MM.1S (cell line): ENCODE measurements at regions not wholly inside any gene's neighbourhood (a gene's known extent, or its start where the extent isn't known, plus 50 kb on each side); places are given as distances from the start of the nearest gene placed in this dataset.

Source experiments
- DNase-seq: peaks from one replicate; pipeline ENCODE4 v3.0.0-alpha.2; 2015
- H2AFZ ChIP-seq: fragments of 300-600 bp; sonication (generic); 2 replicates; pipeline ENCODE4 v1.6.0; 2016; ENCODE audit warnings: antibody characterized with exemption, low read length
- H3F3A ChIP-seq: fragments of 300-600 bp; sonication (generic); 2 replicates; pipeline ENCODE4 v1.6.1; 2016; ENCODE audit warnings: mild to moderate bottlenecking, antibody characterized with exemption, low read length, moderate library complexity, mixed read lengths; ENCODE audit not compliant: insufficient read depth
- H3K27ac ChIP-seq: fragments of 300-600 bp; sonication (generic); 2 replicates; pipeline ENCODE4 v1.5.1; 2016; ENCODE audit warnings: mild to moderate bottlenecking, low read length
- H3K27me3 ChIP-seq: fragments of 300-600 bp; sonication (generic); replicated peaks from 2 replicates; pipeline ENCODE4 v1.6.0; 2016; ENCODE audit warnings: low read length; ENCODE audit not compliant: insufficient read depth
- H3K36me3 ChIP-seq: fragments of 300-600 bp; sonication (generic); replicated peaks from 2 replicates; pipeline ENCODE4 v1.6.1; 2016; ENCODE audit warnings: mild to moderate bottlenecking, low read length, mixed read lengths; ENCODE audit not compliant: insufficient read depth
- H3K4me1 ChIP-seq: fragments of 300-600 bp; sonication (generic); 2 replicates; pipeline ENCODE4 v1.6.1; 2016; ENCODE audit warnings: low read length, mixed read lengths
- H3K4me2 ChIP-seq: fragments of 300-600 bp; sonication (generic); 2 replicates; pipeline ENCODE4 v1.6.0; 2016; ENCODE audit warnings: low read depth, low read length
- H3K4me3 ChIP-seq: fragments of 300-600 bp; sonication (generic); 2 replicates; pipeline ENCODE4 v1.5.1; 2016; ENCODE audit warnings: low read length, mixed read lengths
- H3K79me2 ChIP-seq: fragments of 300-600 bp; sonication (generic); 2 replicates; pipeline ENCODE4 v1.6.1; 2016; ENCODE audit warnings: mixed run types, low read length, mixed read lengths
- H3K9ac ChIP-seq: fragments of 300-600 bp; sonication (generic); 2 replicates; pipeline ENCODE4 v1.6.1; 2016; ENCODE audit warnings: low read length, mixed read lengths
- H3K9me2 ChIP-seq: fragments of 300-600 bp; sonication (generic); replicated peaks from 2 replicates; pipeline ENCODE4 v1.6.1; 2016; ENCODE audit warnings: mild to moderate bottlenecking, low read length, mixed read lengths; ENCODE audit not compliant: insufficient read depth
- H3K9me3 ChIP-seq: fragments of 300-600 bp; sonication (generic); replicated peaks from 2 replicates; pipeline ENCODE4 v1.6.1; 2016; ENCODE audit warnings: mild to moderate bottlenecking, low read length, mixed read lengths; ENCODE audit not compliant: insufficient read depth
- H4K20me1 ChIP-seq: fragments of 300-600 bp; sonication (generic); 2 replicates; pipeline ENCODE4 v1.6.1; 2016; ENCODE audit warnings: mild to moderate bottlenecking, low read length, moderate library complexity, mixed read lengths; ENCODE audit not compliant: insufficient read depth
- EZH2 ChIP-seq: fragments of 300-600 bp; sonication (generic); optimal IDR thresholded peaks from 2 replicates; pipeline ENCODE3; 2017; ENCODE audit warnings: low read depth, mild to moderate bottlenecking, antibody characterized with exemption, low read length, mixed read lengths
- EZH2phosphoT487 ChIP-seq: fragments of 300-600 bp; sonication (generic); IDR thresholded peaks from 2 replicates; pipeline ENCODE4 v1.6.1; 2018; ENCODE audit warnings: antibody characterized with exemption, low read length
- TF ChIP-seq, protein P1 (sequence below): fragments of 300-600 bp; sonication (generic); IDR thresholded peaks from 2 replicates; pipeline ENCODE4 v1.5.1; 2016; ENCODE audit warnings: antibody characterized with exemption, low read length, mixed read lengths

DNA sequence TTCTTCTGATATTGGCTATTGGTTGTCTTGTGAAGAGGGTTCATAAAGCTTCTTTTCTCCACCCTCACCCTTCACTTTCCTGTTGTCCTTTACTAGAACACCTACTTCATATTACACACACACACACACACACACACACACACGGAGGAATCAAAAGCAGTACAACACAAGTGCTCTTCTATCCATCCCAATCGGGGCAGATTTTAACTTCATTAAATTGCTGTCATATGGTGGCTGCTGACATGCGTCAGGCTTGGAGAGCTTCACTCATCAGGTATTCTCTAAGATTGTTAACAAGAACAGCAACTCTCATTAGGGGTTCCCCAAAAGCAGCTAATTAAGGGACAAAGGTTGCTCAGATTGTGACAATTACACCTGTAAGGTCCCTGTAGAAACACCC is 239.1 kb upstream of the MEIS2 start:
- H3K9me3 ChIP-seq: no peaks in the 10 kb centered on the region
- H2AFZ ChIP-seq: no peak overlapping the region
- no peak overlapping the region for H3K9ac ChIP-seq
- no peaks in the 10 kb centered on the region for H3K36me3 ChIP-seq
- no peak for TF ChIP-seq EZH2phosphoT487
- TF ChIP-seq, protein P1, sequence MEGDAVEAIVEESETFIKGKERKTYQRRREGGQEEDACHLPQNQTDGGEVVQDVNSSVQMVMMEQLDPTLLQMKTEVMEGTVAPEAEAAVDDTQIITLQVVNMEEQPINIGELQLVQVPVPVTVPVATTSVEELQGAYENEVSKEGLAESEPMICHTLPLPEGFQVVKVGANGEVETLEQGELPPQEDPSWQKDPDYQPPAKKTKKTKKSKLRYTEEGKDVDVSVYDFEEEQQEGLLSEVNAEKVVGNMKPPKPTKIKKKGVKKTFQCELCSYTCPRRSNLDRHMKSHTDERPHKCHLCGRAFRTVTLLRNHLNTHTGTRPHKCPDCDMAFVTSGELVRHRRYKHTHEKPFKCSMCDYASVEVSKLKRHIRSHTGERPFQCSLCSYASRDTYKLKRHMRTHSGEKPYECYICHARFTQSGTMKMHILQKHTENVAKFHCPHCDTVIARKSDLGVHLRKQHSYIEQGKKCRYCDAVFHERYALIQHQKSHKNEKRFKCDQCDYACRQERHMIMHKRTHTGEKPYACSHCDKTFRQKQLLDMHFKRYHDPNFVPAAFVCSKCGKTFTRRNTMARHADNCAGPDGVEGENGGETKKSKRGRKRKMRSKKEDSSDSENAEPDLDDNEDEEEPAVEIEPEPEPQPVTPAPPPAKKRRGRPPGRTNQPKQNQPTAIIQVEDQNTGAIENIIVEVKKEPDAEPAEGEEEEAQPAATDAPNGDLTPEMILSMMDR: no peak
- TF ChIP-seq EZH2: no peak
- no peak overlapping the region for H3K4me3 ChIP-seq
- H4K20me1 ChIP-seq: no peaks in the 10 kb centered on the region
- H3K27ac ChIP-seq: no peak overlapping the region
- H3K79me2 ChIP-seq: no peaks in the 10 kb centered on the region
- no peaks in the 10 kb centered on the region for H3K27me3 ChIP-seq
- no peaks in the 10 kb centered on the region for H3F3A ChIP-seq
- H3K9me2 ChIP-seq: no peaks in the 10 kb centered on the region
- no peaks in the 10 kb centered on the region for H3K4me1 ChIP-seq
- no peak overlapping the region for H3K4me2 ChIP-seq
- DNase-seq: no peak

DNA sequence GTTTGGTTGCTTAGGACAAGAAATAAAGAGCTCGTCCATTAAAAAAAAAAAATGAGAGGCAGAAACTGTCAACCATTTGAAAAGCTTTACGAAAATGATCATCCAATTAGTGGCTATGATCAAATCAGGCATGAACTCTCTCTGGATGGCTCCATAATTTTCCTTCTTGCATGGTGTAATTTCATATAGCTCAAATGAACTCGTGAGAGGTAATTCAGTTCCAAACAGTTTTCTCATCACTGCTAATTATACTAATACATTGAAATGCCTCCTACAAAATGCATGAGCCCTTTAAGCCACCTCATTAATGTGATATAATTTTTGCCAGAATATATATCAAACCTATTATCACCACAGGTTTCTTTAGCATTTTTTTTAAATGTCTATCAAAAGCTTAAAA is 239.5 kb upstream of the MEIS2 start:
- no peaks in the 10 kb centered on the region for H3K4me1 ChIP-seq
- H2AFZ ChIP-seq: no peak overlapping the region
- H3K27ac ChIP-seq: no peak overlapping the region
- H3K9me2 ChIP-seq: no peaks in the 10 kb centered on the region
- H3K4me2 ChIP-seq: no peak overlapping the region
- H3K36me3 ChIP-seq: no peaks in the 10 kb centered on the region
- no peaks in the 10 kb centered on the region for H3K9me3 ChIP-seq
- H3K9ac ChIP-seq: no peak overlapping the region
- no peaks in the 10 kb centered on the region for H3F3A ChIP-seq
- no peaks in the 10 kb centered on the region for H3K27me3 ChIP-seq
- DNase-seq: no peak
- no peaks in the 10 kb centered on the region for H3K79me2 ChIP-seq
- H4K20me1 ChIP-seq: no peaks in the 10 kb centered on the region
- no peak overlapping the region for H3K4me3 ChIP-seq
- TF ChIP-seq EZH2phosphoT487 (no peak), EZH2 (no peak)
- TF ChIP-seq, protein P1: no peak

DNA sequence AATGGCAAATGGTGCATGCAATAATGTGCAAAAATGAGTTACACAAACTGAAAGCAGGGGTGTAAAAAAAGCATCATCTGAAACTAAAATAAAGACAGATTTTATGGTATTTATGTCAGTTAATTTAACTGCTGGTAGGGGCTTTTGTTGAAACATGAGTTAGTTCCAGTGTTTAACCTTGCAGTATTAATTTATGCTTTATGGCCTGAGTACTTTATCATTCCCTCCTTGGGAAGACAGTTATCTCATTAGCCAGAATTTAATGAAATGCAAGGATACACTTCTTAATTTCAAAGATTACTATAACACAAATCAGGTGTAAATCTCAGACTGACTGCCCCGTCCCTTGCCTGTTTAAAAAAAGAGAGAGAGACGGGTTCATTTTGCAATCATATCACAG is 240.1 kb upstream of the MEIS2 start:
- H3K27me3 ChIP-seq: no peaks in the 10 kb centered on the region
- H2AFZ ChIP-seq: no peak overlapping the region
- H3K79me2 ChIP-seq: no peaks in the 10 kb centered on the region
- H3K4me1 ChIP-seq: no peaks in the 10 kb centered on the region
- no peaks in the 10 kb centered on the region for H3K9me2 ChIP-seq
- no peak for TF ChIP-seq EZH2phosphoT487
- no peak for DNase-seq
- H3F3A ChIP-seq: no peaks in the 10 kb centered on the region
- H4K20me1 ChIP-seq: no peaks in the 10 kb centered on the region
- H3K4me2 ChIP-seq: no peak overlapping the region
- no peak overlapping the region for H3K9ac ChIP-seq
- H3K27ac ChIP-seq: no peak overlapping the region
- no peaks in the 10 kb centered on the region for H3K9me3 ChIP-seq
- H3K36me3 ChIP-seq: no peaks in the 10 kb centered on the region
- no peak overlapping the region for H3K4me3 ChIP-seq

DNA sequence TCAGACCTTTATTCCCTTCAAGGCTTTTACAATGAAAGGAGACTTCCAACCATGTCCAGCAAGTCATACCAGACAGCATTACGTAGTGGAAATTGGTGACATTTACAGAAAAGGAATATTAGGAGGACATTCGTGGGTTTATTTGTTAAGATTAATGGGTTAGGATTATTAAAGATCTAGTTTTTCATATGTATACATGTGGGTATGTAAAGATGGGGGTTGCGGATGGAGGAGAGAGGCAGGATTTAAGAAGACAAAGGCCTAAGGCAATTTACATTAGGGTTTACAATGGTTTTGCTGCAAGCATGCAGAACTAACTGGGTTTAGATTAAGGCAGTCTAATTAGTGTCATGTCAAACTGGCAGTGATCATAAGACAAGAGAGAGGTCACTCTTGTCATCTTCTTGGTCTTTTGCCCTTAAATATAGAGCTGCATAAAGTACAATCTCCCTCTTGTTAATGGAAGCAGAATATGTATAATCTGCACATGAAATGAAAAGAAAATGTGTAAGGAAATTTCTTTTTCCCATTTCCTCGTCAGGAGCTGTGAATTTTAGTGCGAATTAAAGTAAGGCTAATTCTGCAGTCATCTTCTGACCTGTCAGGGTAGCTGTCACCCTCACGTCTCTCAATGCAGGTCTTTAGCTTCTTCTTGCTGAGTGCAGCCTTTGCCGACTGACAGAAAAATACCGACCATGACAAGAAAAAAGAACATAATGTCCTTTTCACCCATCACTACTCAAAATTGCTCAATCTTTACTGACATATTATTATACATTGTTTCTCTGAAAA is 258.9 kb upstream of the MEIS2 start:
- Histone ChIP-seq H3K9ac (no peak overlapping the region), H3F3A (no peaks in the 10 kb centered on the region), H2AFZ (no peak overlapping the region), H3K79me2 (no peaks in the 10 kb centered on the region), H3K4me2 (no peak overlapping the region), H3K9me2 (no peaks in the 10 kb centered on the region), H3K27ac (no peak overlapping the region), H3K4me1 (no peaks in the 10 kb centered on the region), H3K9me3 (no peaks in the 10 kb centered on the region), H3K27me3 (no peaks in the 10 kb centered on the region), H3K4me3 (no peak overlapping the region), H4K20me1 (no peaks in the 10 kb centered on the region), H3K36me3 (no peaks in the 10 kb centered on the region)
- no peak for TF ChIP-seq EZH2phosphoT487
- no peak for DNase-seq
